Mesenchymal stem cell (in vitro differentiated cells and primary cell): ENCODE measurements at regions not wholly inside any gene's neighbourhood (a gene's known extent, or its start where the extent isn't known, plus 50 kb on each side); places are given as distances from the start of the nearest gene placed in this dataset.

Source experiments
- DNase-seq: peaks from one replicate; pipeline ENCODE4 v3.0.0-alpha.2; 2013
- H2AFZ ChIP-seq: one replicate; pipeline ENCODE4 v1.6.1; 2013; ENCODE audit warnings: low read depth, mild to moderate bottlenecking, control low read depth, inconsistent platforms, low read length, moderate library complexity
- H2AK5ac ChIP-seq: 2 replicates; pipeline ENCODE4 v1.6.1; 2013; ENCODE audit warnings: low read length, moderate library complexity, mild to moderate bottlenecking, inconsistent platforms; ENCODE audit not compliant: severe bottlenecking
- H2BK120ac ChIP-seq: one replicate; pipeline ENCODE4 v1.6.1; 2013; ENCODE audit warnings: low read depth, mild to moderate bottlenecking, inconsistent platforms, low read length, moderate library complexity
- H2BK12ac ChIP-seq, 2 experiments: one replicate each; pipeline ENCODE4 v1.6.1; 2013; ENCODE audit warnings: inconsistent platforms in 2 of 2, low read length in 2 of 2, mild to moderate bottlenecking in 2 of 2, moderate library complexity in 2 of 2, control low read depth in 1 of 2
- H2BK15ac ChIP-seq: one replicate; pipeline ENCODE4 v1.6.1; 2013; ENCODE audit warnings: mild to moderate bottlenecking, low read depth, inconsistent platforms; ENCODE audit not compliant: poor library complexity, severe bottlenecking
- H2BK5ac ChIP-seq: 2 replicates; pipeline ENCODE4 v1.6.1; 2013; ENCODE audit warnings: low read depth, mild to moderate bottlenecking, low read length, control low read depth, inconsistent platforms; ENCODE audit not compliant: poor library complexity, severe bottlenecking
- H3K14ac ChIP-seq, 2 experiments: one replicate each; pipeline ENCODE4 v1.6.1; 2013; ENCODE audit warnings: inconsistent platforms in 2 of 2, low read length in 2 of 2, control low read depth in 1 of 2, mild to moderate bottlenecking in 1 of 2, moderate library complexity in 1 of 2
- H3K18ac ChIP-seq, 2 experiments: one replicate each; pipeline ENCODE4 v1.6.1; 2013; ENCODE audit warnings: inconsistent platforms in 2 of 2, low read length in 2 of 2, control low read depth in 1 of 2, low read depth in 1 of 2, mild to moderate bottlenecking in 1 of 2
- H3K23ac ChIP-seq, 2 experiments: one replicate each; pipeline ENCODE4 v1.6.1; 2013; ENCODE audit warnings: inconsistent platforms in 2 of 2, low read length in 2 of 2, mild to moderate bottlenecking in 2 of 2, moderate library complexity in 2 of 2, control low read depth in 1 of 2
- H3K27ac ChIP-seq: 2 replicates; pipeline ENCODE4 v1.5.1; 2013; ENCODE audit warnings: mild to moderate bottlenecking, moderate library complexity, low read length, control low read depth, inconsistent platforms; ENCODE audit not compliant: poor library complexity, severe bottlenecking
- H3K27me3 ChIP-seq, 2 experiments: 2 replicates each; pipeline versions ENCODE4 v1.6.1 to v1.7.0; 2013; ENCODE audit warnings: low read length in 2 of 2, mild to moderate bottlenecking in 2 of 2, moderate library complexity in 2 of 2, control low read depth in 1 of 2, inconsistent platforms in 1 of 2; ENCODE audit not compliant: control insufficient read depth in 1 of 2, insufficient read depth in 1 of 2
- H3K36me3 ChIP-seq, 2 experiments: 2 replicates each; pipeline versions ENCODE4 v1.6.1 to v1.7.0; 2013; ENCODE audit warnings: low read length in 2 of 2, control low read depth in 1 of 2, inconsistent platforms in 1 of 2, low read depth in 1 of 2, mild to moderate bottlenecking in 1 of 2; ENCODE audit not compliant: insufficient read depth in 2 of 2, control insufficient read depth in 1 of 2
- H3K4ac ChIP-seq, 2 experiments: one replicate each; pipeline ENCODE4 v1.6.1; 2013; ENCODE audit warnings: inconsistent platforms in 2 of 2, low read length in 2 of 2, mild to moderate bottlenecking in 2 of 2, moderate library complexity in 2 of 2, control low read depth in 1 of 2, low read depth in 1 of 2
- H3K4me1 ChIP-seq: 2 replicates; pipeline ENCODE4 v1.6.1; 2013; ENCODE audit warnings: low read depth, low read length, control low read depth; ENCODE audit not compliant: control insufficient read depth, insufficient read depth
- H3K4me2 ChIP-seq: 2 replicates; pipeline ENCODE4 v1.6.1; 2013; ENCODE audit warnings: low read length, mild to moderate bottlenecking, inconsistent platforms; ENCODE audit not compliant: poor library complexity, severe bottlenecking
- H3K4me3 ChIP-seq, 2 experiments: 2 replicates each; pipeline versions ENCODE4 v1.5.1 to v1.7.0; 2013; ENCODE audit warnings: low read length in 2 of 2, mild to moderate bottlenecking in 2 of 2, control low read depth in 1 of 2, low read depth in 1 of 2; ENCODE audit not compliant: insufficient read depth in 1 of 2
- H3K79me1 ChIP-seq: replicated peaks from 2 replicates; pipeline ENCODE4 v1.6.1; 2013; ENCODE audit warnings: mild to moderate bottlenecking, control low read depth, low read length, inconsistent platforms; ENCODE audit not compliant: poor library complexity, severe bottlenecking
- H3K9ac ChIP-seq: 2 replicates; pipeline ENCODE4 v1.7.0; 2013; ENCODE audit warnings: mild to moderate bottlenecking, low read length, moderate library complexity
- H3K9me3 ChIP-seq: 2 replicates; pipeline ENCODE4 v1.7.0; 2013; ENCODE audit warnings: mild to moderate bottlenecking, low read length; ENCODE audit not compliant: control insufficient read depth
- H4K8ac ChIP-seq: one replicate; pipeline ENCODE4 v1.6.1; 2013; ENCODE audit warnings: inconsistent platforms, mild to moderate bottlenecking, low read length, moderate library complexity
- H4K91ac ChIP-seq: one replicate; pipeline ENCODE4 v1.6.1; 2013; ENCODE audit warnings: mild to moderate bottlenecking, low read length, inconsistent platforms
- WGBS: methylation state at CpG from one replicate; pipeline ENCODE4 v1.1.7; 2013; ENCODE audit warnings: mixed read lengths; 5-methylcytosine and 5-hydroxymethylcytosine counted together

GRCh38 chr4:164413743-164414142, 340.2 kb upstream of the SMIM31 start:
- Histone ChIP-seq H3K14ac (no peak overlapping the region), H4K8ac (no peak overlapping the region), H3K27me3 (no peaks in the 10 kb centered on the region), H3K4me3 (no peak overlapping the region), H3K4me2 (no peak overlapping the region), H3K79me1 (no peaks in the 10 kb centered on the region), H3K23ac (no peak overlapping the region), H2AK5ac (no peak overlapping the region), H3K9me3 (no peaks in the 10 kb centered on the region), H3K4ac (no peak overlapping the region), H2BK12ac (no peak overlapping the region), H2BK15ac (no peak overlapping the region), H3K27ac (no peak overlapping the region), H3K18ac (no peak overlapping the region), H4K91ac (no peak overlapping the region), H3K9ac (no peak overlapping the region), H3K36me3 (no peaks in the 10 kb centered on the region), H2BK120ac (no peak overlapping the region), H3K4me1 (no peaks in the 10 kb centered on the region), H2AFZ (no peak overlapping the region), H2BK5ac (no peak overlapping the region)
- DNase-seq = no peak
- WGBS = no CpG with 5 or more reads among the region's 2 CpGs

GRCh38 chr4:164423819-164424218, 330.1 kb upstream of the SMIM31 start:
- H3K4ac ChIP-seq = no peak overlapping the region
- no peak overlapping the region for H3K4me3 ChIP-seq
- H3K9me3 ChIP-seq = peaks cover 12% of the 10 kb centered on the region
- H3K14ac ChIP-seq = no peak overlapping the region
- H4K8ac ChIP-seq = no peak overlapping the region
- H3K4me2 ChIP-seq = no peak overlapping the region
- no peak overlapping the region for H3K23ac ChIP-seq
- no peak overlapping the region for H2BK120ac ChIP-seq
- no peak overlapping the region for H2AFZ ChIP-seq
- no peaks in the 10 kb centered on the region for H3K79me1 ChIP-seq
- H2BK15ac ChIP-seq = no peak overlapping the region
- no peak overlapping the region for H2AK5ac ChIP-seq
- no peak overlapping the region for H3K9ac ChIP-seq
- no peaks in the 10 kb centered on the region for H3K36me3 ChIP-seq
- no peaks in the 10 kb centered on the region for H3K27me3 ChIP-seq
- DNase-seq = no peak
- H3K18ac ChIP-seq = no peak overlapping the region
- H2BK12ac ChIP-seq = no peak overlapping the region
- H3K27ac ChIP-seq = no peak overlapping the region
- no peak overlapping the region for H4K91ac ChIP-seq
- no peaks in the 10 kb centered on the region for H3K4me1 ChIP-seq
- no CpG with 5 or more reads among the region's 1 CpG for WGBS
- no peak overlapping the region for H2BK5ac ChIP-seq

GRCh38 chr4:164424846-164425245, 329.1 kb upstream of the SMIM31 start:
- Histone ChIP-seq H3K27ac (no peak overlapping the region), H4K91ac (no peak overlapping the region), H3K18ac (no peak overlapping the region), H3K4me1 (no peaks in the 10 kb centered on the region), H2BK5ac (no peak overlapping the region), H3K14ac (no peak overlapping the region), H2BK12ac (no peak overlapping the region), H3K36me3 (no peaks in the 10 kb centered on the region), H3K9me3 (peaks cover 12% of the 10 kb centered on the region), H2BK15ac (no peak overlapping the region), H3K27me3 (no peaks in the 10 kb centered on the region), H4K8ac (no peak overlapping the region), H3K9ac (no peak overlapping the region), H3K4me3 (no peak overlapping the region), H3K23ac (no peak overlapping the region), H3K4me2 (no peak overlapping the region), H2BK120ac (no peak overlapping the region), H2AFZ (no peak overlapping the region), H3K79me1 (no peaks in the 10 kb centered on the region), H3K4ac (no peak overlapping the region), H2AK5ac (no peak overlapping the region)
- 60% methylated on average over 2 of the region's 4 CpGs for WGBS
- DNase-seq = no peak

GRCh38 chr4:164428561-164428960, 325.4 kb upstream of the SMIM31 start:
- no peak for DNase-seq
- H3K27me3 ChIP-seq = no peaks in the 10 kb centered on the region
- no peak overlapping the region for H3K23ac ChIP-seq
- 43% methylated on average over 1 of the region's 2 CpGs for WGBS
- H3K4ac ChIP-seq = no peak overlapping the region
- H3K14ac ChIP-seq = no peak overlapping the region
- H2BK120ac ChIP-seq = no peak overlapping the region
- no peak overlapping the region for H4K8ac ChIP-seq
- H3K9me3 ChIP-seq = no peaks in the 10 kb centered on the region
- no peak overlapping the region for H3K27ac ChIP-seq
- H3K4me3 ChIP-seq = no peak overlapping the region
- H2AK5ac ChIP-seq = no peak overlapping the region
- H2AFZ ChIP-seq = no peak overlapping the region
- H3K18ac ChIP-seq = no peak overlapping the region
- H2BK15ac ChIP-seq = no peak overlapping the region
- H2BK12ac ChIP-seq = no peak overlapping the region
- no peaks in the 10 kb centered on the region for H3K36me3 ChIP-seq
- no peaks in the 10 kb centered on the region for H3K79me1 ChIP-seq
- H3K4me1 ChIP-seq = no peaks in the 10 kb centered on the region
- H3K9ac ChIP-seq = no peak overlapping the region
- no peak overlapping the region for H2BK5ac ChIP-seq
- H4K91ac ChIP-seq = no peak overlapping the region
- H3K4me2 ChIP-seq = no peak overlapping the region
